Naive B cell (primary cell): ENCODE measurements at regions not wholly inside any gene's neighbourhood (a gene's known extent, or its start where the extent isn't known, plus 50 kb on each side); places are given as distances from the start of the nearest gene placed in this dataset.

Experiments
- ATAC-seq, 2 donors: fragments of 150-1000 bp; cut with Tn5 transposase; 2 replicates each; pipeline ENCODE4 v1.10.0; 2021; ENCODE audit warnings: low read depth in 2 of 2, mild to moderate bottlenecking in 2 of 2, moderate library complexity in 2 of 2
- DNase-seq: peaks from one replicate; pipeline ENCODE4 v3.0.0; 2022
- H3K27ac Mint-ChIP-seq, 6 donors: one replicate each; pipeline ENCODE4 v1.8.0; 2020 to 2022; ENCODE audit warnings: mild to moderate bottlenecking in 6 of 6, mixed read lengths in 6 of 6, moderate library complexity in 5 of 6, inconsistent platforms in 2 of 6
- H3K27me3 Mint-ChIP-seq, 3 donors: one replicate each; pipeline ENCODE4 v1.8.0; 2021 to 2022; ENCODE audit warnings: mixed read lengths in 3 of 3, mild to moderate bottlenecking in 1 of 3
- H3K36me3 Mint-ChIP-seq, 2 donors: one replicate each; pipeline ENCODE4 v1.8.0; 2020 to 2022; ENCODE audit warnings: mixed read lengths in 2 of 2, inconsistent platforms in 1 of 2, mild to moderate bottlenecking in 1 of 2
- H3K4me1 Mint-ChIP-seq, 3 donors: one replicate each; pipeline ENCODE4 v1.8.0; 2020 to 2022; ENCODE audit warnings: mixed read lengths in 3 of 3, inconsistent platforms in 1 of 3, mild to moderate bottlenecking in 1 of 3, moderate library complexity in 1 of 3
- H3K4me3 Mint-ChIP-seq, 8 donors: one replicate each; pipeline ENCODE4 v1.8.0; 2020 to 2022; ENCODE audit warnings: mild to moderate bottlenecking in 8 of 8, mixed read lengths in 8 of 8, moderate library complexity in 8 of 8, inconsistent platforms in 2 of 8
- H3K9me3 Mint-ChIP-seq, 7 donors: one replicate each; pipeline ENCODE4 v1.8.0; 2020 to 2022; ENCODE audit warnings: mixed read lengths in 7 of 7, mild to moderate bottlenecking in 5 of 7, inconsistent platforms in 2 of 7, moderate library complexity in 1 of 7

DNA sequence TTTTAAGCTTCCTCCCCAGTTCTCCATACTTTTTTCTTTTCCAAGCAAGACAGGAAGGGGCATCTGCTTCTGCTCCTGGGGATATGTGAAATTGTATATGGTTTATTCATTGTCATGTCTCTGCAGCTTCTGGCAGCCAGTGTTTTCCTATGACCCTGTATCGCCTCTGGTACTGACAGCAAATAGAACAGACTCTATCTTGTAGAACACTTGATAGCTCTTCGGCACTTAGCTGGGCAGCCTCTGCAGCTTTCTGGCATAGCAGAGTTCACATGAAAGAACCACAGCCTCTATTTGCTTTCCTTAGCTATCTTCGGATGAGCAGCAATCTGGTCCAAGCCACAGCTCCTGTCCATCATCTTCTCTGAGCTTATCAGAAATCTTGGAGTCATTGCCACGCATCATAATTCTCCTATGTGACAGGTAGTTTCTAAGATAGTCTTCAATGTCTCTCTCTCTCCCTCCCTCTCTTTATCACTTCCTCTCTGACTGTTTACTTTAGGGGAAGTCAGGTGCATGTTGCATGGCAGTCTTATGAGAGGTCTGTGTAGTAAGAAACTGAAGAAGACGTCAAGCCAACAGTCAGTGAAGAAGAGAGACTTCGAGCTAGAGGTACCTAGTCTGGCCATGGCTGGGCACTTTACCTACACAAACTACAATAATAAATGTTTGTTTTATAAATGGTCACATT, 627.7 kb upstream of the CDH2 start:
- H3K4me3 Mint-ChIP-seq = no peak overlapping the region
- no peak overlapping the region for H3K27ac Mint-ChIP-seq
- no peak for ATAC-seq

GRCh38 chr18:28802546-28802945, 625.6 kb upstream of the CDH2 start:
- ATAC-seq = no peak
- DNase-seq = no peak
- Mint-ChIP-seq H3K4me1 (no peaks in the 10 kb centered on the region), H3K27me3 (no peaks in the 10 kb centered on the region), H3K27ac (no peak overlapping the region), H3K4me3 (no peak overlapping the region), H3K9me3 (peaks cover 0 to 16% (median 6%) of the 10 kb centered on the region in 7 donors), H3K36me3 (no peaks in the 10 kb centered on the region)

More for the DNA sequence above, 627.7 kb upstream of the CDH2 start:
- Mint-ChIP-seq H3K36me3 (no peaks in the 10 kb centered on the region), H3K9me3 (peaks cover 4 to 25% (median 7%) of the 10 kb centered on the region in 7 donors), H3K27me3 (no peaks in the 10 kb centered on the region), H3K4me1 (no peaks in the 10 kb centered on the region)
- no peak for DNase-seq

GRCh38 chr18:28801876-28802275, 624.9 kb upstream of the CDH2 start:
- Mint-ChIP-seq H3K4me1 (no peaks in the 10 kb centered on the region), H3K9me3 (peaks cover 0 to 16% (median 5%) of the 10 kb centered on the region in 7 donors), H3K27me3 (no peaks in the 10 kb centered on the region), H3K27ac (no peak overlapping the region), H3K4me3 (no peak overlapping the region), H3K36me3 (no peaks in the 10 kb centered on the region)
- no peak for DNase-seq
- ATAC-seq = no peak

- no peak overlapping the region for H3K27ac Mint-ChIP-seq
- no peaks in the 10 kb centered on the region for H3K36me3 Mint-ChIP-seq
- H3K9me3 Mint-ChIP-seq = peaks cover 0 to 9% (median under 1%) of the 10 kb centered on the region in 7 donors
Measured at GRCh38 chr18:28794459-28795245, 617.7 kb upstream of the CDH2 start.

DNA sequence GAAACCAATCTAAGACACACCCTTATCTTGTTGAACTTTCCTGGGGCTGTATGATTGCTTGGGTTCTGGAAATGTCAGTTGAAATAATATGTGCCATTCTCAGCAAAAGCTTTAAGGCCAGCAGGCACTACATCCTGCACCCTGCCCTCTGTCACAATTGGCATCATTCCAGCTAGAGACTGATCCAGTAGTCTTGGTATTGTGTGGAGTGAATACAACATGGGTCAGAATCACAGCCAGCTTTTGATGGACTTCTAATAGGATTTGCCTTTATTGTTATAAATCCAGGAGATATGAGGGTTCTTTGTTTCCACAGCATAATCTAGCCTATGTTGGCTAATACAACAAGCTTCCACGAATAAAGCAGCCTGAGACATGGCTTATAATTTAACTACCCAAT, 617.0 kb upstream of the CDH2 start:
- ATAC-seq (no peak), DNase-seq (no peak)
- peaks cover 0 to 9% (median 0%) of the 10 kb centered on the region in 7 donors for H3K9me3 Mint-ChIP-seq
- no peaks in the 10 kb centered on the region for H3K4me1 Mint-ChIP-seq
- no peak overlapping the region for H3K27ac Mint-ChIP-seq
- H3K4me3 Mint-ChIP-seq = no peak overlapping the region
- no peaks in the 10 kb centered on the region for H3K27me3 Mint-ChIP-seq
- H3K36me3 Mint-ChIP-seq = no peaks in the 10 kb centered on the region

More at GRCh38 chr18:28794459-28795245, 617.7 kb upstream of the CDH2 start:
- no peak overlapping the region for H3K4me3 Mint-ChIP-seq
- DNase-seq (no peak), ATAC-seq (no peak)
- H3K27me3 Mint-ChIP-seq = no peaks in the 10 kb centered on the region
- H3K4me1 Mint-ChIP-seq = no peaks in the 10 kb centered on the region

- H3K4me3 Mint-ChIP-seq = no peak overlapping the region
- DNase-seq (no peak), ATAC-seq (no peak)
- no peaks in the 10 kb centered on the region for H3K36me3 Mint-ChIP-seq
- no peaks in the 10 kb centered on the region for H3K27me3 Mint-ChIP-seq
- H3K27ac Mint-ChIP-seq = no peak overlapping the region
- peaks cover 0 to 9% (median 0%) of the 10 kb centered on the region in 7 donors for H3K9me3 Mint-ChIP-seq
- H3K4me1 Mint-ChIP-seq = no peaks in the 10 kb centered on the region
Measured at GRCh38 chr18:28792404-28793086, 615.6 kb upstream of the CDH2 start.

GRCh38 chr18:28791101-28791500, 614.2 kb upstream of the CDH2 start:
- no peaks in the 10 kb centered on the region for H3K27me3 Mint-ChIP-seq
- H3K27ac Mint-ChIP-seq = peak overlapping the region in 1 of 6 donors; percentile 59
- H3K36me3 Mint-ChIP-seq = no peaks in the 10 kb centered on the region
- no peak overlapping the region for H3K4me3 Mint-ChIP-seq
- no peak for DNase-seq
- H3K4me1 Mint-ChIP-seq = no peaks in the 10 kb centered on the region
- H3K9me3 Mint-ChIP-seq = peaks cover 0 to 9% (median 0%) of the 10 kb centered on the region in 7 donors
- ATAC-seq = no peak

DNA sequence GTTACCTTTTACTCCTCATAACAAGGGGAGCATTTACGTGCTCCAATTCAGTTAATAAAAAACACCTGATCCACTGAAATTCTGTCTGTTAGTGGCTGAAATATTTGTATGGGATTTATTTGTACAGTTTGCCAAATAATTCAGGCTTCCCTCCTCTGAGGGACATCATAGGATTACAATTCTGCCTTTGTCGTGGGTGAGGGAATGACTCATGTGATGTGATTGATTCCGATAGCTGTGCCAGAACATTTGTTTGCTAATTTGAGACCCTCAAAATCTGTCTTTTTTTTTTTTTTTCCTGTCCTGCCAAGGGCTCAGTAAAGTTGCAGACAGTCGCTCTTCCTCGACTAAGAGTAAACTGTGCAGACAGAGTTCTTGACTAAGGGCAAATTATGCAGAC, 612.6 kb upstream of the CDH2 start:
- H3K9me3 Mint-ChIP-seq = peaks cover 0 to 9% (median 0%) of the 10 kb centered on the region in 7 donors
- no peaks in the 10 kb centered on the region for H3K27me3 Mint-ChIP-seq

GRCh38 chr18:28786926-28787325, 610.0 kb upstream of the CDH2 start:
- no peaks in the 10 kb centered on the region for H3K4me1 Mint-ChIP-seq
- peaks cover 0 to 4% (median 0%) of the 10 kb centered on the region in 7 donors for H3K9me3 Mint-ChIP-seq

More for the DNA sequence above, 612.6 kb upstream of the CDH2 start:
- Mint-ChIP-seq H3K4me3 (no peak overlapping the region), H3K36me3 (no peaks in the 10 kb centered on the region), H3K4me1 (no peaks in the 10 kb centered on the region), H3K27ac (no peak overlapping the region)
- DNase-seq (no peak), ATAC-seq (no peak)

DNA sequence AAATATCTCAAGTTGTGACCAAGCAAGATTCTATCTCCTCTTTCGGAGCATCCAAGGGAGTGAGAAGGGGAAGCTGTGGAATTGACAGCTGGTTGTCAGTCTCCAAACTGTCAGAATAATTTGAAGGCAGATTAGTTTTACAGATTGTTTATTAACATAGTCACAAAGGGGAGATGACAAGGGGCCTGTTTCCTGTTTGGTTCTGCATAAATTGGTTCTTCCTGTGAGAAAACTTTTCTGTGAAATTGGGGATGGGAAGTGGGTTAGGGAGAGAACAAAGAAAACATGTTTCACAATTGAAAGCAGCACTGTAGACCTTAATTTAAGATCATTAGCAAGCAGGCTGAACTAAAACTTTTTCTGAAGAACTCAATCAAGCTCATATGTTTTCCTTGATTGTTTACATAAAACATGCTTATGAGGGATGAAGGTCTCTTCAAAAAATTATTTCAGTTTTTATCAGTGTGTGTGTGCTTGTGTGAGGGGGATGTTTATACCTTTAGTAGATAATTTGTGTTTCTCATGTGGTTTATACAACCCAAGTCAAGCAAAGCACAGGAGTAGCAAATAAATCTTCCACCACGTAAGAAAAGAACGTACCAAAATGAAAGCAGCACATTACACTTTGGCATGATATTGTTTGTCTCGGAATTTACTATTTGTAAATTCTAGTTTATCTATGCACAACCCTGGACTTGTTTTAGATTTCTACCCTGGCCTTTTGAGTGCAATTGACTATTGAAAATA, 604.9 kb upstream of the CDH2 start:
- ATAC-seq (no peak), DNase-seq (no peak)
- no peaks in the 10 kb centered on the region for H3K4me1 Mint-ChIP-seq
- no peak overlapping the region for H3K27ac Mint-ChIP-seq
- no peaks in the 10 kb centered on the region for H3K27me3 Mint-ChIP-seq
- H3K4me3 Mint-ChIP-seq = no peak overlapping the region
- H3K9me3 Mint-ChIP-seq = peaks cover 0 to 4% (median 0%) of the 10 kb centered on the region in 7 donors
- H3K36me3 Mint-ChIP-seq = no peaks in the 10 kb centered on the region

More at GRCh38 chr18:28786926-28787325, 610.0 kb upstream of the CDH2 start:
- Mint-ChIP-seq H3K27me3 (no peaks in the 10 kb centered on the region), H3K4me3 (no peak overlapping the region), H3K36me3 (no peaks in the 10 kb centered on the region), H3K27ac (no peak overlapping the region)
- DNase-seq = no peak
- ATAC-seq = no peak

- ATAC-seq (no peak), DNase-seq (no peak)
- no peak overlapping the region for H3K27ac Mint-ChIP-seq
- no peaks in the 10 kb centered on the region for H3K4me1 Mint-ChIP-seq
- H3K27me3 Mint-ChIP-seq = no peaks in the 10 kb centered on the region
- H3K4me3 Mint-ChIP-seq = no peak overlapping the region
- H3K9me3 Mint-ChIP-seq = peaks cover 0 to 4% (median 0%) of the 10 kb centered on the region in 7 donors
- H3K36me3 Mint-ChIP-seq = no peaks in the 10 kb centered on the region
Measured at GRCh38 chr18:28778706-28779105, 601.8 kb upstream of the CDH2 start.

DNA sequence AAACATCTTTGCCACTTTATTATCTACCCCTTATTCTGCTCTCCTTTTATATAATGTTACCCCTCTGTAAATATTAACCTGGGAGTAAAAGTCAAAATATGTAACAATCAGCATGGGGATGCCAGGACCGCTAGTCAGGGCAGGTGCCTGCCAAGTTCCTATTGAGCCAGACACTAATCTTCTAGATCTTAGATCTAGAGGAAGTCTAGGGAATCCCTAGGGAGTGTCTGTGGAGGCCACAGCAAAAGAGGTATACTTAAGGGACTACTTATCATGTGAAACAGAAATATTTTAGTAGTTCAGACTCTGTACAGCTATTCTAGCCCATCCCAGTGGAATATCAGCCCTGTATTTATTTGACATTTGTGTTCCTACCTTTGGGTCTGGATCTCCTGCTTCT, 600.8 kb upstream of the CDH2 start:
- Mint-ChIP-seq H3K9me3 (peaks cover 0 to 3% (median 0%) of the 10 kb centered on the region in 7 donors), H3K27me3 (no peaks in the 10 kb centered on the region)

GRCh38 chr18:28771849-28772248, 594.9 kb upstream of the CDH2 start:
- H3K27me3 Mint-ChIP-seq = no peaks in the 10 kb centered on the region
- H3K27ac Mint-ChIP-seq = no peak overlapping the region
- no peaks in the 10 kb centered on the region for H3K36me3 Mint-ChIP-seq
- H3K4me3 Mint-ChIP-seq = no peak overlapping the region
- ATAC-seq (no peak), DNase-seq (no peak)
- H3K9me3 Mint-ChIP-seq = no peaks in the 10 kb centered on the region
- H3K4me1 Mint-ChIP-seq = no peaks in the 10 kb centered on the region

More for the DNA sequence above, 600.8 kb upstream of the CDH2 start:
- H3K27ac Mint-ChIP-seq = no peak overlapping the region
- no peaks in the 10 kb centered on the region for H3K4me1 Mint-ChIP-seq
- DNase-seq (no peak), ATAC-seq (no peak)
- no peak overlapping the region for H3K4me3 Mint-ChIP-seq
- H3K36me3 Mint-ChIP-seq = no peaks in the 10 kb centered on the region
